NB4 (cell line): ENCODE measurements at regions not wholly inside any gene's neighbourhood (a gene's known extent, or its start where the extent isn't known, plus 50 kb on each side); places are given as distances from the start of the nearest gene placed in this dataset.
"Not testable (repeated sequence)": the region's sequence is repeated elsewhere in the genome, so short reads cannot be mapped to it uniquely, and the experiment has no call there.

ENCODE experiments used
- DNase-seq: peaks from one replicate; pipeline ENCODE4 v3.0.0; 2010; ENCODE audit warnings: low read depth
- H3K4me3 ChIP-seq: one replicate; pipeline ENCODE4 v1.5.1; 2011; ENCODE audit warnings: mild to moderate bottlenecking, low read depth, low read length, moderate library complexity
- MYC ChIP-seq: IDR thresholded peaks from 2 replicates; pipeline ENCODE4 v1.6.1; 2011; ENCODE audit warnings: low read depth, low read length
- POLR2A ChIP-seq: IDR thresholded peaks from 2 replicates; pipeline ENCODE4 v1.6.1; 2011; ENCODE audit warnings: mild to moderate bottlenecking; ENCODE audit not compliant: insufficient read length; ENCODE audit errors: extremely low read depth
- TF ChIP-seq, protein P1 (sequence below): IDR thresholded peaks from one replicate; pipeline ENCODE4 v1.5.1; 2012; ENCODE audit warnings: low read depth, low read length
- TF ChIP-seq, protein P2 (sequence below): IDR thresholded peaks from 2 replicates; pipeline ENCODE4 v1.6.1; 2011; ENCODE audit warnings: low read depth, low read length

GRCh38 chr6:134585517-134585873 lies 267.6 kb upstream of the SGK1 start:
- no peak overlapping the region for H3K4me3 ChIP-seq
- no peak for DNase-seq
- TF ChIP-seq POLR2A, result no peak

DNA sequence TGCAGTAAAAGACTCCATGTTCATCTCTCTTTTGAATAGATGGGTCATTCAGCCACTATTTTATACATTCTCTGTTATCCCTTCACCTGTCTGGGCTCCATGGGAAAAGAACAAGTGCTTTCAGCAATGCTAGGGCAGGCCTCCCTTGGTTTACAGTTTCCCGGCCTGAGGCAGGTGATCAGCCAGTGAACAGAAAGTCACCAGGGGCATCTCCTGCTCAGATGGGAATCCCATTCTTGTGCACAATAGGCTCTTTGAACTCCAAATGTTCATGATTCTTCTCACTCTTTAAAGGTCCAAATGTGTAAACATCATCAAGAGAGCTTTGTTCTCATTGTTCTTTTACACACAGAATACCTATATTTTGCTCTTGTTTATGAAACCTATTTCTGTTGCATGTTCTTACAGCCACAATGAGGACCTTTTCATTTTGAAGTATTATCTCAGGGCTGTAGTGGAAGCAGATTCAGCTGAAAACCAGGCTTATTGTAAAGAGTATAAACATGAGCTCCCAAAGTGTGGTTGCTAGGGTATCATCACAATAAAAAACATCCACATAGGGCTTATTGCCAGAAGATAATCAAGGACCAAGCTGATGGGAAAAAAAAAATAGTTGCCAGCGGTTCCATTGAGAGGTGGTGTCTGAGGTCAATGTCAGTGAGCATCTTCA lies 267.1 kb upstream of the SGK1 start:
- TF ChIP-seq MYC, result no peak

DNA sequence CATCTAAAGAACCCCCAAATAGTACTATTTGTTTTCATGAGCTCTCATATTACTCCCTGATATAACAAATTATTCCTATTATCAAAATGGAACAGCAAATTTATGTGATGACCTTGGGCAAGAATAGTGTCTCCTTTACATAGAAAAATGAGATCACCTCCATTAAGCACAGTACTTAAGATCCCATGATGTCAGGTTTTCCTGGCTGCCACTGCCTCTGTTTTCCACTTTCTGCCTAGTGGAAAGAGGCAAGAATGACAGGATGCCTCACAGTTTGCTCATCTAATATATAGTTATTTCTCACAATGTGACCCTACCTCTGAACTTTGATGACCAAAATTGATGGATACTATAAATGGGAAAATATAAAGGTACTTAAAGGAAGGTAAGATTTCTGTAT lies 260.1 kb upstream of the SGK1 start:
- TF ChIP-seq, protein P1, sequence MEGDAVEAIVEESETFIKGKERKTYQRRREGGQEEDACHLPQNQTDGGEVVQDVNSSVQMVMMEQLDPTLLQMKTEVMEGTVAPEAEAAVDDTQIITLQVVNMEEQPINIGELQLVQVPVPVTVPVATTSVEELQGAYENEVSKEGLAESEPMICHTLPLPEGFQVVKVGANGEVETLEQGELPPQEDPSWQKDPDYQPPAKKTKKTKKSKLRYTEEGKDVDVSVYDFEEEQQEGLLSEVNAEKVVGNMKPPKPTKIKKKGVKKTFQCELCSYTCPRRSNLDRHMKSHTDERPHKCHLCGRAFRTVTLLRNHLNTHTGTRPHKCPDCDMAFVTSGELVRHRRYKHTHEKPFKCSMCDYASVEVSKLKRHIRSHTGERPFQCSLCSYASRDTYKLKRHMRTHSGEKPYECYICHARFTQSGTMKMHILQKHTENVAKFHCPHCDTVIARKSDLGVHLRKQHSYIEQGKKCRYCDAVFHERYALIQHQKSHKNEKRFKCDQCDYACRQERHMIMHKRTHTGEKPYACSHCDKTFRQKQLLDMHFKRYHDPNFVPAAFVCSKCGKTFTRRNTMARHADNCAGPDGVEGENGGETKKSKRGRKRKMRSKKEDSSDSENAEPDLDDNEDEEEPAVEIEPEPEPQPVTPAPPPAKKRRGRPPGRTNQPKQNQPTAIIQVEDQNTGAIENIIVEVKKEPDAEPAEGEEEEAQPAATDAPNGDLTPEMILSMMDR, result no peak
- TF ChIP-seq POLR2A (no peak), MYC (no peak)
- TF ChIP-seq, protein P2, sequence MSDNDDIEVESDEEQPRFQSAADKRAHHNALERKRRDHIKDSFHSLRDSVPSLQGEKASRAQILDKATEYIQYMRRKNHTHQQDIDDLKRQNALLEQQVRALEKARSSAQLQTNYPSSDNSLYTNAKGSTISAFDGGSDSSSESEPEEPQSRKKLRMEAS, result no peak
- DNase-seq, result no peak
- no peak overlapping the region for H3K4me3 ChIP-seq

More for the DNA sequence above, 267.1 kb upstream of the SGK1 start:
- DNase-seq, result no peak
- no peak overlapping the region for H3K4me3 ChIP-seq

- TF ChIP-seq POLR2A (no peak), MYC (no peak)
- TF ChIP-seq, protein P2, result no peak
- TF ChIP-seq, protein P1, result no peak
- H3K4me3 ChIP-seq, result no peak overlapping the region
- DNase-seq, result peak; percentile 7
Measured at GRCh38 chr6:134575221-134575620, 257.3 kb upstream of the SGK1 start.

GRCh38 chr6:134574491-134574890 lies 256.6 kb upstream of the SGK1 start:
- DNase-seq, result peak; percentile 51
- no peak overlapping the region for H3K4me3 ChIP-seq
- TF ChIP-seq, protein P1, result no peak
- no peak for TF ChIP-seq MYC
- no peak for TF ChIP-seq POLR2A
- TF ChIP-seq, protein P2, result no peak

DNA sequence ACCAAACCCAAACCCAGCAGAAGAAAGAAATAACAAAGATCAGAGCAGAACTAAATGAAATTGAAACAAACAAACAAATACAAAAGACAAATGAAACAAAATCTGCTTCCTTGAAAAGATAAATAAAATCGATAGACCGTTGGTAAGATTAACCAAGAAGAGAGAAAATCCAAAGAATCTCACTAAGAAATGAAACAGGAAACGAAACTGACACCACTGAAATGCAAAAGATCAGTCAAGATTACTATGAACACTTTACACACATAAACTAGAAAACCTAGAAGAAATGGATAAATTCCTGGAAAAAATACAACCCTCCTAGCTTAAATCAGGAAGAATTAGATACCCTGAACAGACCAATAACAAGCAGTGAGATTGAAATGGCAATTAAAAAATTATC lies 252.1 kb upstream of the SGK1 start:
- DNase-seq, H3K4me3 ChIP-seq: not testable (repeated sequence)

DNA sequence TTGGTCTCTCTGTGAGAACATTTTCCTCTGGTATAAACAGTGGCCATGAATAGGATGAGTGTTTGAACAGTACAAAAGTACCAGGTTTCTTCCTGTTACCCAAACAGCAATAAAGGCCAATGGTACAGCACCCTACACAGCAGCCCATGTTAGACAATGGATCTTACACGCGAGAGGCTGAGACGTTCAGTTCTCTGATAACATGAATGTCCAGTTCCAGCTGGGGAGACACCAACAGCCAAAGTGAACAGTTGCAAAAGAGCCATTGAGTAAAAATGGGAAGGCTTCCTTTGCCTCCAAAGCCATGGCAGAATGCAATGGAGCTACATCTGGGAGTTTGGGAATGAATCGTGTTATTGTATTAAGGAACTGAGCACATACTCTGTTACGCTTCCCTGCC lies 246.8 kb upstream of the SGK1 start:
- TF ChIP-seq POLR2A (no peak), MYC (no peak)
- TF ChIP-seq, protein P2, result no peak
- TF ChIP-seq, protein P1, result no peak
- DNase-seq, result no peak
- no peak overlapping the region for H3K4me3 ChIP-seq
